NCI-H146 treated with DMSO at 0.1 percent for 48 hours (cell line): ENCODE measurements at regions not wholly inside any gene's neighbourhood (a gene's known extent, or its start where the extent isn't known, plus 50 kb on each side); places are given as distances from the start of the nearest gene placed in this dataset.
"Not testable (repeated sequence)": the region's sequence is repeated elsewhere in the genome, so short reads cannot be mapped to it uniquely, and the experiment has no call there.

Experiments used
- DNase-seq: peaks from one replicate; lab custom pipeline; 2025; ENCODE audit not compliant: unreplicated experiment; lab: John Stamatoyannopoulos, UW

DNA sequence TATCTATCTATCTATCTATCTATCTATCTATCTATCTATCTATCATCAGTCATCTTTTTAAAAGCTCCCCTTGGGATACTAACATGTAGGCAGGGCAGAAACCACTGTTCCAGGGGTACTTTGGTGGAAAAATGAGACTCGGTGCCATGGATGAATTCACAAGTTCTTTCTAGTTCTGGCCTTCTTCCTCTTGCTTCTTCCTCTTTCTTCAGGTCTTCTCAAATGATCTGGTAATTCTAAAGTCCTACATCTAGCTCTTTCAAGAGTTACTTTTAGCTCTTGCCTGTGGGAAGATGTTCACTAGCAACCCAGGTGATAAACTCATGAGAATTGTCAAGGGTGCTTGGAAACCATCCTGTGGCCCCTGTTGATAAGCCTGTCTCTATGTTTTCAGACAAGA, 168.5 kb upstream of the TBC1D5 start:
- DNase-seq = no peak

DNA sequence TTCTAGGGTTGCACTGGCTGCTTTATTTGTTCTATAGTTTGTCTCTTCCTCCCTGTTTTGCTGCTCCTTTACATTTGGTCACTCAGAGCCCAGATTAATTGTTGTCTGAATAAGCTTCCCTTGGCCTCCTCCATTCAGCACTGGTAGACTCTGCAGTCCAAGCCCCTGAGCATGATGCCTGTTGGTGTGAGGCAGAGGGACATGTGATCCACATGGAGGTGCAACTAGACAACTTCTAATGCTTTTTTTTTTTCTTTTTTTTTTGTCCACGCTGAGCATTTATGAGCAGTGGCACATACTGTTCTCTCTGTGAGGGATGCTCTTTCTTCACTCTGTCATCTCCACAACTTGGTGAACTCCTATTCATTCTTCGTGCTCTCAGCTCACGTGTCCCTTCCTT, 167.3 kb upstream of the TBC1D5 start:
- no peak for DNase-seq

DNA sequence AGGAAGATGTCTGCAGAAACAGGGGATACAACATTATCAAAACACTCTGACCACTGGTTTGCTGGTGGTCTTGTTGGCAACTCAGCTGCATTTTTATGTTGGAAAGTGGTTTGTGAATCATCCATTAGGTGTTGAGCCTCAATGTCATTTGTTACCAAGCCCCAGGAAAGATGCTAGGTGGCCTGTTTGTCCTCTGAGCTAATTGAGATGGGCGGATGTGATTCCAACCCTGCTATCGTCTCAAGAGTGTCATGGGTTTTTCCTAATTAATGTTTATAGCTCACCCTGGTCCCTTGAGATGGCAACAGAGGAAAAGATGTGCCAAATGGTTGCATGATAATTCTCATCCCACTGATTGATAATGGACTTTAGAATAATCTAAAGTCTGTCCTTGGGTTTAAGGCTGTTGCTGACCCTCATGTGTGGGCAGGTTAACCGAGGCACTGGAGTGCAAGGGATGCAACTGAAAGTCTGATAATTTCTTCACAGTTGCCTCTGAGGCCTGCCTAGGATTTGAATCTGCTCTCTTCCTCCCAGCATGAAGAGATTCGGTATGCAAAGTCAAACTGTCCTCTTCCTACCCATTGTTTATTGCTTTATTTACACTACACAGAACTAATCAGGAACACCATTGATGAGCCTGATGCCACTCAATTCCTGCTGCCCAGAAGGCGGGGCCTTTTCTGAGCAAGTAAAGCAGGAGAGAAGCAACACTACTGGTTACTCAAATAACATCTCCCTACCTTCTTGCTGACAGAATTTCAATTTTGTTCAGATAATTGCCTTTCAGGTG, 166.2 kb upstream of the TBC1D5 start:
- DNase-seq = no peak

DNA sequence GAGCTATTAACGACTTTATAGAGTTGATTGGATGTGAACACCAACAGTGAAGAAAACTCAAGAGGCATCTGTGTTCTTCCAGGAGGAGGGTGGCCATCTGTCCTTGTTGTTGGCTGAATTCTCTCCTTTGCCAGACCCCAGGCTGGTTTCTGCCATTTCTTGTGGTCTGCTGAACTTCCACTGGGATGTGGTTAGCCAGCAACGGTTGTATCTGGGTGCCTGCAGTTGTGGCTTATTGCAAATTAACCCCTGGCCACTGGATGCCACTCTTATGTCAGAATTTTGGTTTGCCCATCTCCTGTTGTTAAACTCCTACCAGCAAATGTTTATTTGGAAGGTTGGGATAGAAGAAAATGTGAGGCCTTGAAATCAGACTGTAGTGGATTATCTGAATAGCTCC, 163.6 kb upstream of the TBC1D5 start:
- no peak for DNase-seq

GRCh38 chr3:17901893-17902292, 159.5 kb upstream of the TBC1D5 start:
- no peak for DNase-seq

DNA sequence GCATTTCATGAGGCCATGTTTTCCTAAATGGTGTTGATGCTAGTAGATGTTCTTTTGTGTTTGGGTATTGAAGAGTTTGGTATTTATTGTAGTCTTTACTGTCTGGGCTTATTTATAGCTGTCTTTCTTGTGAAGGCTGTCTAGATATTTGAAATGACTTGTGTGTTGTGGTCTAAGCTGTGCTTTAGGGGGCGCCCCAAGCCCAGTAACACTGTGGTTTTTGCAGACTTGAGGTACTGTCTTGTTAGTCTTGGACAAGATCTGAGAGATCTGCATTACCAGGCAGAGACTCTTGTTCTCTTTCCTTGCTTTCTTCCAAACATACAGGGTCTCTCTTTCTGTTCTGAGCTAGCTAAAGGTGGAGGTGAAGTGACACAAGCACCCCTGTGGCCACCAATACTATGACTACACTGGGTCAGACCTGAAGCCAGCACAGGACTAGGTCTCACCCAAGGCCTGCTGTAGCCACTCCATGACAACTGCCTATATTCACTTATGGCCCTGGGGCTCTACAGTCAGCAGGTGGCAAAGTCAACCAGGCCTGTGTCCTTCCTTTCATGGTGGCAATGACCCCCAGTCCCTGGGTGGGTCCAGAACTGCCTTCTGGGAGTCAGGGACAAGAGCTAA, 152.1 kb upstream of the TBC1D5 start:
- no peak for DNase-seq

GRCh38 chr3:17891139-17891856, 148.9 kb upstream of the TBC1D5 start:
- peak; percentile 5 for DNase-seq

- DNase-seq = no peak
Measured at GRCh38 chr3:17885986-17886385, 143.6 kb upstream of the TBC1D5 start.

DNA sequence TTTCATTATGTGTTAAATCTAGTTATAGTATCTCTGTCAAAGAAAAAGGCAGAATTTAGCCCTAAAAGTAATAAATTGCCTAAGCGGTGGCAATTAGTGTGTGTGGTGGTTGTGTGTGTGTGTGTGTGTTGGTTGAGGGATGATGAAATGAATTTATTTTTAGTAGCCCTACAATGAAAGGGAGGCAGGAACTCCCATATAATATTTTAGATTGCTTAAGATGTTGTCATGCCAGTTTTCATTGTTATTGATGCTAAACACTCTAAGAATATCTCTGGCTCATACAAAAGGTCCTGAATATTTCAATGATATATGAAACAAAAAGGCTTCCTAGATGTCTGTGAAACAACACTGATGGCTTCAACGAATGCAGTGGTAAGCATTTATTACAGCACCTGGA, 140.6 kb upstream of the TBC1D5 start:
- no peak for DNase-seq

DNA sequence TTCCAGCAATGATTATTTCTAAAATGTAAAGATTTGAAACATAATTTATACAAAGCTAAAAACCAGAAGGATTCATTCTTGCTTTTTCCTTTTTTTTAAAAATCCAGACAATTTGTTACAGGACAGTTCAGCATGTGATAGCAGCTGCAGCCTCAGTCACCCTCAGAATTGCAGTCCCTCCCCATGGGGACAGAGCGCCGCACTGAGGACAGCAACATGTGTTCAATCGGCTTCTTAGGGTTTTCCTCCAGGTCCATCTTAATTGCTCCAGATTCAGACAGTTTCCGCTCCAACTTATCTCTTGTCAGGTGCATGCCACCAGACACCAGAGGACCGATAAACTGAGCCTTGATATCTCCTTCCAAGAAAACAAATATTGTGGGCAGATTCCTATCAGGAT, 134.9 kb upstream of the TBC1D5 start:
- no peak for DNase-seq

GRCh38 chr3:17874636-17875035, 132.2 kb upstream of the TBC1D5 start:
- DNase-seq = no peak

DNA sequence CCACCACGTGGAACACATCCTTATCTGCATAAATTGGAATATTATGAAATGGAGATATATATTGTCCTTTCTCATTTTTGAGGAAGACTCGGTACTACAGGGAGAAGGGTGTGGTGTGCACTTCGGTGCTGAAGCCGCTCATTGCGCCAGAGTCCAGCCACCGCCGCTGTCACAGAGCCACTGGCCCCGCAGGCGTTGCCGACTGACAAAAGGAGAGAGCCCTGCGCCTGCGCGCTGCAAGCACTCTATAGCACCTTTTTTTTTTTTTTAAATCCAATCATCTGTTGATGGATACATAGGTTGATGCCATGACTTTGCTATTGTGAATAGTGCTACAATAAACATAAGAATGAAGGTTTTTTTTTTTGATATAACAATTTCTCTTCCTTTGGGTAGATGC, 130.0 kb upstream of the TBC1D5 start:
- DNase-seq = no peak

GRCh38 chr3:17865631-17866030, 123.2 kb upstream of the TBC1D5 start:
- no peak for DNase-seq

GRCh38 chr3:17861476-17861875, 119.0 kb upstream of the TBC1D5 start:
- no peak for DNase-seq

GRCh38 chr3:17860840-17861471, 118.5 kb upstream of the TBC1D5 start:
- not testable (repeated sequence) for DNase-seq

GRCh38 chr3:17852217-17852616, 109.8 kb upstream of the TBC1D5 start:
- no peak for DNase-seq

- no peak for DNase-seq
Measured at GRCh38 chr3:17850448-17850847, 108.0 kb upstream of the TBC1D5 start.

DNA sequence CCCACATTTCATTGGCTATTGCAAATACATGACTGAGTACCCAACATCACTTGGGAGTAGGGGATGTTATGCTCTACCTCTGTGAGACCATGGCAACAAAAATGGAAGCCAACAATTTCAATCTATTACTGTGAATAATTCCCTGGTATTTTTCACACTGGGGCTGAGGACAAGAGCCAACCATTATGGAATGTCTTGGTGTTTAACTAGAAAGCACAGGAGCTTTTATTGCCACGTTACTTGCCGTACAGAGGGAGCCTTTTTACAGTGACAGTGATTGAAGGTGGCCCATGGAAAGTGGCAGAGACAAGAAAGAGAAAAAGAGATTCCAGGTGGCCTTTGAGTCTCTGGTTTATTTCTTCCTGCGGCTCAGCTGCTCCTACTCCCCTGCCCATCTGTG, 105.7 kb upstream of the TBC1D5 start:
- no peak for DNase-seq

GRCh38 chr3:17847156-17847555, 104.7 kb upstream of the TBC1D5 start:
- DNase-seq = no peak

DNA sequence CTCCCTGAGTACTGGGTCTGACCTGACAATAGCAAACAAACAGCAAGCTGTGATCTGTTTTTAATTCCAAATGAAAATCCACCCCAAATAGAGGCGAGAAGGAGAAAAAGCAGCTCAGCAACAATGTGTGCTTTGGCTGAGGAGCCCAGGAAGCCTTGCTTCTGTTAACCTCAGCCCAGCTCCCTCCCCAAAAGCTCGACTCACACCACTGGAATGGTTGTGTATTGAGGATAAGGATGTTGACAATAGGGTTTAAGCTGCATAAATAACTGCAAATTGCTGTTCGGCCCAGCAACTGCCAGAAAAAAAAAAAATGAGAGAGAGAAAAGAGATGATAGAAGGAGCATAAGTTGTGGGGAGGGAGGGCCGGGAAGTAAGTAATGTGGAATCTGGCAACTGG, 104.0 kb upstream of the TBC1D5 start:
- no peak for DNase-seq

DNA sequence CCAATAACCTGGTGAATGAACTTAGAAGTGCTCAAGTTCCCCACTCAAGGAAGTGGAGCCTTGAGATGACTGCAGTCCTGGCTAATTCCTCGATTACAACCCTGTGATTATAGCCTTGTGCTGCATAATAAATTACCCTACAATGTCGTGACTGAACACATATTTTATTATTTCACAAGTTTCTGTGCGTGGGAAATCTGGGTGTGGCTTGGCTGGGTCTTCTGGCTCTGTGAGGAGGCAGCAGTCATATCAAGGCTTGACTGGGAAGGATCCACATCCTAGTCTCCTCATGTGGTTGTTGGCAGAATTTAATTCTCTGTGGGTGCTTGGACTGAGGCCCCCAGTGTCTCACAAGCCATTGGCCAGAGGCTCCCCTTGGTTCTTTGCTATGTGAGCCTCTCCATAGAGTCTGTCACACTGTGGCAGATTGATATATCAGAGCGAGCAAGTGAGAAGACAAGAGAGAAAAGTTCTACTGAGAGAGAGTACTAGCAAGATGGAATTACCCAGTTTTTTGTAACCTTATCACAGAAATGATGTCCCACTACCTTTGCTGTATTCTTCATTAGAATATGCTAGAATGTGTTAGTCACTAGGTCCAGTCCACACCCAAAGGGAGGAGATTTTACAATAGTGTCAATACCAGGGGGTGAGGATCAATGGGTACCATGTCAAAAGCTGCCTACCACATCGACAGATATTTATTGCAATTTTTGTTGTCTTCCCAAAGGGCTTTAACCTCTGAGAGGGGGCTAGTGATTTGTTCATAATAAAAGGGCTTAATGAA, 102.8 kb upstream of the TBC1D5 start:
- no peak for DNase-seq
